ENCODE measurements at regions not wholly inside any gene's neighbourhood (a gene's known extent, or its start where the extent isn't known, plus 50 kb on each side); places are given as distances from the start of the nearest gene placed in this dataset.

- Histone ChIP-seq H3K4me3 (no peak overlapping the region), H3K36me3 (no peaks in the 10 kb centered on the region), H3K27me3 (no peaks in the 10 kb centered on the region), H3K27ac (no peak overlapping the region), H3K4me1 (ENCODE audit: low read depth) (no peaks in the 10 kb centered on the region), H3K9me3 (ENCODE audit: low read depth) (no peaks in the 10 kb centered on the region)
- no peak for TF ChIP-seq CTCF (IDR thresholded peaks at IDR 0.05; ENCODE audit: low read depth, low read length)
- no peak for DNase-seq (ENCODE audit: low read depth in 1 of 2, low spot score in 1 of 2)
These were observed 1470.6 kb downstream of the MAT2B start for GRCh38 chr5:164975986-164976385.

- no peak overlapping the region for H3K27ac ChIP-seq
- no peak for DNase-seq (ENCODE audit: low read depth in 1 of 2, low spot score in 1 of 2)
- H3K27me3 ChIP-seq = no peaks in the 10 kb centered on the region
- no peak for TF ChIP-seq CTCF (IDR thresholded peaks at IDR 0.05; ENCODE audit: low read depth, low read length)
- no peaks in the 10 kb centered on the region for H3K9me3 ChIP-seq (ENCODE audit: low read depth)
- H3K4me1 ChIP-seq (ENCODE audit: low read depth) = no peaks in the 10 kb centered on the region
- no peak overlapping the region for H3K4me3 ChIP-seq
- H3K36me3 ChIP-seq = no peaks in the 10 kb centered on the region
These were observed 1475.1 kb downstream of the MAT2B start for GRCh38 chr5:164980480-164980879.

- Histone ChIP-seq H3K4me1 (ENCODE audit: low read depth) (peaks cover 9% of the 10 kb centered on the region), H3K9me3 (ENCODE audit: low read depth) (no peaks in the 10 kb centered on the region), H3K36me3 (no peaks in the 10 kb centered on the region), H3K27me3 (no peaks in the 10 kb centered on the region), H3K4me3 (no peak overlapping the region), H3K27ac (no peak overlapping the region)
- TF ChIP-seq CTCF (IDR thresholded peaks at IDR 0.05; ENCODE audit: low read depth, low read length) = no peak
- DNase-seq (ENCODE audit: low read depth in 1 of 2, low spot score in 1 of 2) = no peak
These were observed 1492.7 kb downstream of the MAT2B start for GRCh38 chr5:164998142-164998541.

GRCh38 chr5:164998590-164998989 is 1493.2 kb downstream of the MAT2B start:
- no peak for TF ChIP-seq CTCF (IDR thresholded peaks at IDR 0.05; ENCODE audit: low read depth, low read length)
- Histone ChIP-seq H3K27ac (no peak overlapping the region), H3K9me3 (ENCODE audit: low read depth) (no peaks in the 10 kb centered on the region), H3K4me1 (ENCODE audit: low read depth) (peaks cover 9% of the 10 kb centered on the region), H3K4me3 (no peak overlapping the region), H3K27me3 (no peaks in the 10 kb centered on the region), H3K36me3 (no peaks in the 10 kb centered on the region)
- no peak for DNase-seq (ENCODE audit: low read depth in 1 of 2, low spot score in 1 of 2)

- DNase-seq (ENCODE audit: low read depth in 1 of 2, low spot score in 1 of 2) = no peak
- Histone ChIP-seq H3K36me3 (no peaks in the 10 kb centered on the region), H3K4me3 (no peak overlapping the region), H3K9me3 (ENCODE audit: low read depth) (no peaks in the 10 kb centered on the region), H3K4me1 (ENCODE audit: low read depth) (peaks cover 9% of the 10 kb centered on the region), H3K27ac (no peak overlapping the region), H3K27me3 (no peaks in the 10 kb centered on the region)
- no peak for TF ChIP-seq CTCF (IDR thresholded peaks at IDR 0.05; ENCODE audit: low read depth, low read length)
These were observed 1495.2 kb downstream of the MAT2B start for GRCh38 chr5:165000479-165001190.

Measured in cardiac muscle cell (in vitro differentiated cells and primary cell).